ENCODE measurements at regions not wholly inside any gene's neighbourhood (a gene's known extent, or its start where the extent isn't known, plus 50 kb on each side); places are given as distances from the start of the nearest gene placed in this dataset.

DNA sequence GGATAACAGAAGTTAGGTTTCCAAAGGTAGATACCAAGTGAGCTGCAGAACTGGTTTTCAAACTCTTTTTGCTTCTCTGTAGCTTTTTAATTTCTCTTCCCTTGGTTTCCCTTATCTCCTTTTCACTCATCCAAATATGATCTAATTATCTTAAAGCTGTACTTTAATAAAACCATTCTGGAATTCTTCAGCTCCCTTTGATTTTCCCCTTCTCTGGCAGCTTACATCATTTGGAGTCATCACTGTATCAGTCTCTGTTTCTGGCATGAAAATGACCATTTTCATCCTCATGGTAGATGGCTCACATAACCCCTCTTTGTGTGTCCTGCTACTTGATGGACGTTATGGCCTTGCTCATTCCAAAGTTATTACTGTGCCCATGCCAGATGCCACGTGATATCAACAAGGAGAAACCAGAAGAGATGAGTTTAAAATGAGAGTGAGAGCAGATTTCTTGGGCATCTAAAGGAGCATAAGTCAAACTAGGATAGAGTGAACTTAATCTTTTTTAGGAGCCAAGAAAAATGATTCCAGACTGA, 620.2 kb downstream of the QKI start:
- DNase-seq (ENCODE audit: low read depth), result no peak
- TF ChIP-seq, protein P1, sequence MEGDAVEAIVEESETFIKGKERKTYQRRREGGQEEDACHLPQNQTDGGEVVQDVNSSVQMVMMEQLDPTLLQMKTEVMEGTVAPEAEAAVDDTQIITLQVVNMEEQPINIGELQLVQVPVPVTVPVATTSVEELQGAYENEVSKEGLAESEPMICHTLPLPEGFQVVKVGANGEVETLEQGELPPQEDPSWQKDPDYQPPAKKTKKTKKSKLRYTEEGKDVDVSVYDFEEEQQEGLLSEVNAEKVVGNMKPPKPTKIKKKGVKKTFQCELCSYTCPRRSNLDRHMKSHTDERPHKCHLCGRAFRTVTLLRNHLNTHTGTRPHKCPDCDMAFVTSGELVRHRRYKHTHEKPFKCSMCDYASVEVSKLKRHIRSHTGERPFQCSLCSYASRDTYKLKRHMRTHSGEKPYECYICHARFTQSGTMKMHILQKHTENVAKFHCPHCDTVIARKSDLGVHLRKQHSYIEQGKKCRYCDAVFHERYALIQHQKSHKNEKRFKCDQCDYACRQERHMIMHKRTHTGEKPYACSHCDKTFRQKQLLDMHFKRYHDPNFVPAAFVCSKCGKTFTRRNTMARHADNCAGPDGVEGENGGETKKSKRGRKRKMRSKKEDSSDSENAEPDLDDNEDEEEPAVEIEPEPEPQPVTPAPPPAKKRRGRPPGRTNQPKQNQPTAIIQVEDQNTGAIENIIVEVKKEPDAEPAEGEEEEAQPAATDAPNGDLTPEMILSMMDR (IDR thresholded peaks at IDR 0.05; ENCODE audit: insufficient read depth, low read depth, low read length, missing control alignments), result no peak
- H3K4me3 ChIP-seq (ENCODE audit: low read depth, low read length), result no peak overlapping the region

DNA sequence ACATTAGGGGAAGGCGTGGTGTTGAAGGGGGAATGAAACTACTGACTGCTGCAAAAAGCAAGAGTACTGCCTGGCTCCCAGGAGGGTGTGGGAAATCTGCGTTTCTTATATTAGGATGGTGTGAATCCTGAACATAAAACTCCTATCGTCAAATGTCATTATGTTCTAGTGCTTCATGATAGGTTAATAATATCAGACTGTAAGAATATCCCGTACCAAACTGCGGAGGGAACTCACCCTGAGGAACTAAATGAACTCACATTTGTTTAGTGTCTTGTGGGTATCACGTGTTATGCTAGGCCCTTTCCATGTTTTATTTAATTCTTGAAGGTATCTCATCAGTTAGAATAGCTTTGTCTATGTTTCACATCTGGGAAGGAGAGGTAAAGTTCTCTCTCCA, 610.7 kb downstream of the QKI start:
- H3K4me3 ChIP-seq (ENCODE audit: low read depth, low read length), result no peak overlapping the region
- DNase-seq (ENCODE audit: low read depth), result no peak
- TF ChIP-seq, protein P1 (IDR thresholded peaks at IDR 0.05; ENCODE audit: insufficient read depth, low read depth, low read length, missing control alignments), result no peak

DNA sequence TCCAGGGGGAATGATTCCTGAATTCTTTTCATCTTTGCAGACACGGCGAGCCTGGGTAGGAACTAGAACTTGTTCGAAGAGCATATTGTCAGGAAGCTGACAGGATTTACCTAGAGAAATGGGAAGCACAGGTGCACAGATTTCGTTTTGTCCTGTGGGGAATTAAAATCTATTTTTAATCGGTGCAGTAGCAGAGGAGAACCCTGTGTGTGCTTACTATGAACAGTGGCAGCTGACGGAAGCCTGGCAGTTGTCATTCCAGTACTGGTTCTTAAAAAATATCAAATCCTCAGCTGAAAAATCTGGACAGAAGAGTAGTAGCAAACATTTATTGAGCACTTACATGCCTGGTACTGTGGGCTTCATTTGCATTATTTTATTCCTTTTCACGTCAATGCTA, 609.0 kb downstream of the QKI start:
- DNase-seq (ENCODE audit: low read depth), result no peak
- no peak overlapping the region for H3K4me3 ChIP-seq (ENCODE audit: low read depth, low read length)
- TF ChIP-seq, protein P1 (IDR thresholded peaks at IDR 0.05; ENCODE audit: insufficient read depth, low read depth, low read length, missing control alignments), result no peak

DNA sequence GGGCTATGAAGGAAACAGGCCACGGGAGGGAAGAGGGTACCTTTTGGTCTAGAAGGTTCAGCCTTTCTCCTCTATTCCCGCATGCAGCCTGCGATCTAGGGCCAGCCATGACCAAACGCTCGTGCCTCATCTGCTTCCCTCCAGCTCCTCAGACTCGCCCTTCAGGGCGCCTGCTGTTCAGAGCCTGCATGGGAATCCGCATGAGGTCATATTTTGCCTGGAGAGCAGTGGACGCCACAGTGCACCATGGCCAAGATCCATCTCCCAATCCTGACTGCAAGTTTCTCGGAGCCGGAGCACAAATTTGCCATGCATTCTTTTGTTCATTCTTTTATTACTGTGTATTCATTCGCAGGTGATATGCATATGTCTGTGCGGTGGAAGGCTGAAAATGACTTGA, 608.1 kb downstream of the QKI start:
- DNase-seq (ENCODE audit: low read depth), result no peak
- TF ChIP-seq, protein P1 (IDR thresholded peaks at IDR 0.05; ENCODE audit: insufficient read depth, low read depth, low read length, missing control alignments), result no peak

DNA sequence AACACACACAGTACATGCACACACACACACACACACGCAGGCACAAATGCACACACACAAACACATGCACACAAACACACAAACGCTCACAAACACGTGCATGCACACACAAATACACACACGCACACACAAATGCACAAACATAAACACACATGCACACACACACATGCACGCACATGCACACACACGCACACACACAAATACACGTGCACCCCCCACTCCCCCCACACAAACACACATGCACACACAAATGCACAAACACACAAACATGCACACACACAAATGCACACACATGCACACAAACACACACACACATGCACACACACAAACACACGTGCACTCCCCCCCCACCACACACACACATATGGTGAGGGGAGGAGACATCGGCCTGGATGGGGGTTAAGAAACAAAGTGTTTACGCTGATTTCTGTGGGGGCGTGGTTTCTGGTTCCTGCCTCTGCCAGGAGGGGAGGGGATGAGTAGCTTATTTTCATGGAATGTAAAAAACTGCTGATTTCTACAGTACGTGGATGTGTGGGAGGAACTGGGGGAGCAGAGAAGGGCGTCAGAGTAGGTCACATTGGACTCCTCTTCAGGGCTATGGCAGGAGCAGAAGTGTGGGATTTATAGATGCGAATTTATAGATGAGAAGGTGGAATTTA, 607.2 kb downstream of the QKI start:
- TF ChIP-seq, protein P1 (IDR thresholded peaks at IDR 0.05; ENCODE audit: insufficient read depth, low read depth, low read length, missing control alignments), result no peak
- no peak for DNase-seq (ENCODE audit: low read depth)
- no peak overlapping the region for H3K4me3 ChIP-seq (ENCODE audit: low read depth, low read length)

More for the DNA sequence above, 608.1 kb downstream of the QKI start:
- no peak overlapping the region for H3K4me3 ChIP-seq (ENCODE audit: low read depth, low read length)

DNA sequence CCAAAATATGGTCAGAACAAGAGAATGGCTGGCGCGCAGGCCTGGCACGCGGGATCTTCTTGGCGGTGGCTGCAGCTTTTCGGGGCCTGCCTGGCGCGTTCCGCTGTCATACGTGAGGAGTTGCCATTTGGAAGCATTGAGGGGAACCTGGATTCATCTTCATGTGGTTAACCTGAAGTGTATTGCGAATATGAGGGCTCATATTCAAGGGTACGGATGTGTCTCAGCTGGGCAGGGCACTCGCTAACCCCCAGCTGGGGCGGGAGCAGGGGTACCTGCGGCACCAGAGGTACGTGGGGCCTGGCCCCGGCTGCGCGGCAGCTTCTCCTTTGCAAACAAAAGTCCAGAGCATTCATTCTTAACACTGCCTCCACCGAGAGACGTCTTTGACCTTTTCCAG, 605.6 kb downstream of the QKI start:
- TF ChIP-seq, protein P1 (IDR thresholded peaks at IDR 0.05; ENCODE audit: insufficient read depth, low read depth, low read length, missing control alignments), result no peak
- H3K4me3 ChIP-seq (ENCODE audit: low read depth, low read length), result no peak overlapping the region
- no peak for DNase-seq (ENCODE audit: low read depth)

DNA sequence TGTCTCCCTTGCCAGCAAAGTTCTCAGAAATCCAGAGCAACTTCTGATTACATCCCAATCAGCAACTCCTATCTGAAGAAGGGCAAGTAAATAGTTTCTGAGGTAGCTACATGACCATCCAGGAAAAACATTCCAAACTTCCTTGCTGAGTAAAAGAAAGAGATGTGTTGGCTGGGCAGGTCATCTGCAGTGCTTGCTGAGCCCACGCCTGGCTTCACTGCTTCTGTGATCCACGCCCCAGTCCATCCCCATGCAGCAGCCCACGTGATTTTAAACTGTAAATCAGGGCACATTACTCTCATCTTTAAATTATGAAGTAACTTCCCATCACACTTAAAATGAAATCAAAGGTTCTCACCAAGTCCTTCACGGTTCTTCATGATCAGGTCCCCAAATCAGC, 603.6 kb downstream of the QKI start:
- TF ChIP-seq, protein P1 (IDR thresholded peaks at IDR 0.05; ENCODE audit: insufficient read depth, low read depth, low read length, missing control alignments), result no peak
- DNase-seq (ENCODE audit: low read depth), result no peak
- no peak overlapping the region for H3K4me3 ChIP-seq (ENCODE audit: low read depth, low read length)
